OCI-LY7 (cell line): ENCODE measurements at regions not wholly inside any gene's neighbourhood (a gene's known extent, or its start where the extent isn't known, plus 50 kb on each side); places are given as distances from the start of the nearest gene placed in this dataset.
"Not testable (repeated sequence)": the region's sequence is repeated elsewhere in the genome, so short reads cannot be mapped to it uniquely, and the experiment has no call there.

Experiments
- BruUV-seq: library from RNA; stranded (reverse); fragments of 400-500 nt; replicated peaks from 2 replicates; lab custom pipeline; 2021; lab: Mats Ljungman, UMichigan
- CTCF ChIA-PET: fragments of 300-600 bp; sonication (Branson Sonifier 250); formaldehyde crosslinking; loops from one replicate; lab custom pipeline; 2022; ENCODE audit warnings: antibody characterized with exemption; ENCODE audit not compliant: unreplicated experiment; lab: Charles Lee
- POLR2A ChIA-PET: fragments of 300-600 bp; sonication (Branson Sonifier 250); formaldehyde crosslinking; loops from one replicate; lab custom pipeline; 2022; ENCODE audit warnings: antibody characterized with exemption; lab: Charles Lee
- DNase-seq: peaks from one replicate; pipeline ENCODE4 v3.0.0-alpha.2; 2015; ENCODE audit warnings: low spot score
- H2AFZ ChIP-seq: fragments of 200-600 bp; sonication (generic), shearing (Covaris generic); 2 replicates; pipeline ENCODE4 v1.6.1; 2014; ENCODE audit warnings: mild to moderate bottlenecking, antibody characterized with exemption, low read length, moderate library complexity
- H3K27ac ChIP-seq: fragments of 200-600 bp; sonication (generic); 2 replicates; pipeline ENCODE4 v1.5.1; 2014; ENCODE audit warnings: mixed run types, low read depth, mild to moderate bottlenecking, moderate library complexity, low read length, inconsistent platforms; ENCODE audit not compliant: poor library complexity, severe bottlenecking
- H3K36me3 ChIP-seq: fragments of 200-600 bp; sonication (generic); 2 replicates; pipeline ENCODE4 v1.6.1; 2014; ENCODE audit warnings: mild to moderate bottlenecking, antibody characterized with exemption, low read length, moderate library complexity, mixed read lengths; ENCODE audit not compliant: insufficient read depth
- H3K4me1 ChIP-seq: fragments of 200-600 bp; sonication (generic); 2 replicates; pipeline ENCODE4 v1.5.1; 2014; ENCODE audit warnings: mild to moderate bottlenecking, low read length; ENCODE audit not compliant: insufficient read depth, poor library complexity, severe bottlenecking
- H3K4me2 ChIP-seq: fragments of 200-600 bp; sonication (generic); 2 replicates; pipeline ENCODE4 v1.6.1; 2014; ENCODE audit warnings: mild to moderate bottlenecking, low read length
- H3K4me3 ChIP-seq: fragments of 200-600 bp; sonication (generic); 2 replicates; pipeline ENCODE4 v1.5.1; 2014; ENCODE audit warnings: mild to moderate bottlenecking, low read depth, low read length; ENCODE audit not compliant: poor library complexity, severe bottlenecking
- H3K79me2 ChIP-seq: fragments of 200-600 bp; sonication (generic); 2 replicates; pipeline ENCODE4 v1.6.1; 2016; ENCODE audit warnings: low read depth, mild to moderate bottlenecking, low read length, moderate library complexity, mixed read lengths; ENCODE audit not compliant: insufficient read depth
- H3K9me2 ChIP-seq: fragments of 200-600 bp; sonication (generic); 2 replicates; pipeline ENCODE4 v1.6.1; 2016; ENCODE audit warnings: mild to moderate bottlenecking, low read length, mixed read lengths; ENCODE audit not compliant: insufficient read depth
- H3K9me3 ChIP-seq: fragments of 200-600 bp; sonication (generic); 2 replicates; pipeline ENCODE4 v1.6.1; 2014; ENCODE audit warnings: mild to moderate bottlenecking, mixed run types, low read length, mixed read lengths
- H4K20me1 ChIP-seq: fragments of 200-600 bp; sonication (generic); 2 replicates; pipeline ENCODE4 v1.6.1; 2014; ENCODE audit warnings: mild to moderate bottlenecking, antibody characterized with exemption, low read length, moderate library complexity, mixed read lengths; ENCODE audit not compliant: insufficient read depth
- EZH2phosphoT487 ChIP-seq: fragments of 200-600 bp; sonication (generic); IDR thresholded peaks from 2 replicates; pipeline ENCODE4 v1.6.1; 2018; ENCODE audit warnings: low read depth, borderline replicate concordance, mild to moderate bottlenecking, mixed run types, antibody characterized with exemption, low read length, moderate library complexity, mixed read lengths
- intact Hi-C: fragments of 100-400 bp; cut with micrococcal nuclease; formaldehyde crosslinking; loops from one replicate; pipeline ENCODE4 v1.10.0; 2022; ENCODE audit not compliant: unreplicated experiment
- TF ChIP-seq, protein P1 (sequence below): fragments of 200-600 bp; sonication (generic); conservative IDR thresholded peaks from 2 replicates; pipeline ENCODE4 v1.5.1; 2014; ENCODE audit warnings: mild to moderate bottlenecking, antibody characterized with exemption, low read length, moderate library complexity, mixed read lengths

DNA sequence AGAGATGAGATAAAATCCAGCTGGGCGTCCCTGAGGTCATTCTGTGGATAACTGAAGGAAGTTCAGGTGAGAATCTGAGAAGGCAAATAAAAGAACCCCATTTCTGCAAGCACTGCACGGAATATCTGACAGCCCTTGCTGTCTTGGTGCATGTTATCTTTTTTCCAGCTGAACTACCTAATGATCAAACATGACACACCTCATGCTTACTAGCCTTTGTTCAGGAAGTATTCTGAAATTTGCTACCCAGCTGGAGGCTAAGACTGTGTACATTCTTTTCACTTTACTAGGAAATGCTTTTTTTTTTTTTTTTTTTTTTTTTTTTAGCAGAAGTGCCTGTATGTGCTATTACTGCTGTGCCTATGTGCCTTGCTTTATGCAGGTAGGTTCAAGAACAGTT lies 718.1 kb downstream of the SMARCA1 start:
- ChIA-PET POLR2A (interaction anchor here (0.6 kb wide), 2 partner anchors 56 to 74 kb away, joined by 3 to 5 read pairs; no protein-coding TSS in a partner anchor), CTCF (no interaction called here)
- no peak for DNase-seq
- Histone ChIP-seq H4K20me1 (no peaks in the 10 kb centered on the region), H3K79me2 (no peaks in the 10 kb centered on the region), H3K9me2 (no peaks in the 10 kb centered on the region), H3K4me3 (no peak overlapping the region), H3K9me3 (no peaks in the 10 kb centered on the region), H3K4me1 (no peaks in the 10 kb centered on the region), H3K27ac (no peak overlapping the region), H3K4me2 (no peak overlapping the region), H3K36me3 (no peaks in the 10 kb centered on the region), H2AFZ (no peak overlapping the region)
- BruUV-seq = no TSS peak
- TF ChIP-seq, protein P1, sequence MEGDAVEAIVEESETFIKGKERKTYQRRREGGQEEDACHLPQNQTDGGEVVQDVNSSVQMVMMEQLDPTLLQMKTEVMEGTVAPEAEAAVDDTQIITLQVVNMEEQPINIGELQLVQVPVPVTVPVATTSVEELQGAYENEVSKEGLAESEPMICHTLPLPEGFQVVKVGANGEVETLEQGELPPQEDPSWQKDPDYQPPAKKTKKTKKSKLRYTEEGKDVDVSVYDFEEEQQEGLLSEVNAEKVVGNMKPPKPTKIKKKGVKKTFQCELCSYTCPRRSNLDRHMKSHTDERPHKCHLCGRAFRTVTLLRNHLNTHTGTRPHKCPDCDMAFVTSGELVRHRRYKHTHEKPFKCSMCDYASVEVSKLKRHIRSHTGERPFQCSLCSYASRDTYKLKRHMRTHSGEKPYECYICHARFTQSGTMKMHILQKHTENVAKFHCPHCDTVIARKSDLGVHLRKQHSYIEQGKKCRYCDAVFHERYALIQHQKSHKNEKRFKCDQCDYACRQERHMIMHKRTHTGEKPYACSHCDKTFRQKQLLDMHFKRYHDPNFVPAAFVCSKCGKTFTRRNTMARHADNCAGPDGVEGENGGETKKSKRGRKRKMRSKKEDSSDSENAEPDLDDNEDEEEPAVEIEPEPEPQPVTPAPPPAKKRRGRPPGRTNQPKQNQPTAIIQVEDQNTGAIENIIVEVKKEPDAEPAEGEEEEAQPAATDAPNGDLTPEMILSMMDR = no peak
- no peak for TF ChIP-seq EZH2phosphoT487
- intact Hi-C loops = no loop called here

DNA sequence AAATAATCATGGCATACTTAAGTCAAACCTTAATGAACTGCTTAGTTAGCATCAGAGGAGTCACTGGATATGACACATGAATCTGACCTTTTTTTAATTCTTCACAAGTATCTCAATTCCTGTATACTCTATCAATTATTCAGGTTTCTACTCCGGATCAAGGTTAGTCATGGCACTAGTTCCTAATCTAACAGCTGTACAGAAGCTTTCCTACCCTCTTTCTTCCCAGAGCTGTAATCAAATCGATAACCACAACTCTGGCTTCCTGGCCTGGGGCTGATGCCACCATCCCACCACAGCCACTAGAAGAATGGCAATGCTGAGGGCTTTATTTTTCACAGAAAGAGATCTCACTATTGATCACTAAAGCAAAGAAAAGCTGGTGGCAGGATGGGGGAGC lies 718.5 kb downstream of the SMARCA1 start:
- Histone ChIP-seq H3K27ac (no peak overlapping the region), H3K4me2 (no peak overlapping the region), H3K4me3 (no peak overlapping the region), H3K9me3 (no peaks in the 10 kb centered on the region), H3K9me2 (no peaks in the 10 kb centered on the region), H3K79me2 (no peaks in the 10 kb centered on the region), H2AFZ (no peak overlapping the region), H3K4me1 (no peaks in the 10 kb centered on the region), H3K36me3 (no peaks in the 10 kb centered on the region), H4K20me1 (no peaks in the 10 kb centered on the region)
- no peak for DNase-seq
- CTCF ChIA-PET = no interaction called here
- POLR2A ChIA-PET = interaction anchor here (0.6 kb wide), 2 partner anchors 56 to 74 kb away, joined by 3 to 5 read pairs; no protein-coding TSS in a partner anchor
- BruUV-seq = no TSS peak
- no peak for TF ChIP-seq EZH2phosphoT487
- TF ChIP-seq, protein P1 = no peak
- intact Hi-C loops = no loop called here

DNA sequence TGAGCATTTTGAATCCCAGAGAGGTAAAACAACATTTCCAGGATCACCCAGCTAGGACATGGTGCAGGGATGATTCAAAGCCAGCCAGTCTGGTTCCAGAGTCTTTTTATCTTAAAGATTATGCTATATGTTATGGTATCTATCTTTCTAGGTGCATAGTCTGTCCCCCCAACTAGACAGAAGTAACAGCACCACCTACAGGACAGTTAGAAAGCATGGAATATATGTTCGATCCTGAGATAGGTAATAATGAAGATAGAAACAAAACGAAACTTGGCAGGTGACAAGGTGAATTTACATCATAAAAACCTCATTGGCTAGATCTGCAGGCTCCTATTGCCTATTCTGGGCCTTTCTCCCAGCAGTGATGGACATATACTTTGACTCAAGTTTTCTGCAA lies 723.2 kb downstream of the SMARCA1 start:
- Histone ChIP-seq H3K4me3 (no peak overlapping the region), H3K36me3 (no peaks in the 10 kb centered on the region), H3K79me2 (no peaks in the 10 kb centered on the region), H3K27ac (no peak overlapping the region), H3K9me3 (no peaks in the 10 kb centered on the region), H3K9me2 (no peaks in the 10 kb centered on the region), H3K4me1 (no peaks in the 10 kb centered on the region), H3K4me2 (no peak overlapping the region), H2AFZ (no peak overlapping the region), H4K20me1 (no peaks in the 10 kb centered on the region)
- CTCF ChIA-PET = no interaction called here
- DNase-seq = no peak
- BruUV-seq = no TSS peak
- TF ChIP-seq EZH2phosphoT487 = no peak
- TF ChIP-seq, protein P1 = peak; percentile 54
- intact Hi-C loops = no loop called here
- POLR2A ChIA-PET = no interaction called here

DNA sequence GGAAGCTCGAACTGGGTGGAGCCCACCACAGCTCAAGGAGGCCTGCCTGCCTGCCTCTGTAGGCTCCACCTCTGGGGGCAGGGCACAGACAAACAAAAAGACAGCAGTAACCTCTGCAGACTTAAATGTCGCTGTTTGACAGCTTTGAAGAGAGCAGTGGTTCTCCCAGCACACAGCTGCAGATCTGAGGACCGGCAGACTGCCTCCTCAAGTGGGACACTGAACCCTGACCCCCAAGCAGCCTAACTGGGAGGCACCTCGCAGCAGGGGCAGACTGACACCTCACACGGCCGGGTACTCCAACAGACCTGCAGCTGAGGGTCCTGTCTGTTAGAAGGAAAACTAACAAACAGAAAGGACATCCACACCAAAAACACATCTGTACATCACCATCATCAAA lies 730.9 kb upstream of the ACTRT1 start:
- H3K9me2 ChIP-seq, H3K4me3 ChIP-seq, H2AFZ ChIP-seq, H3K4me1 ChIP-seq, H4K20me1 ChIP-seq, POLR2A ChIA-PET, H3K27ac ChIP-seq, CTCF ChIA-PET, H3K9me3 ChIP-seq, H3K4me2 ChIP-seq, BruUV-seq, H3K36me3 ChIP-seq, H3K79me2 ChIP-seq, DNase-seq, intact Hi-C loops: not testable (repeated sequence)
